Vagina (tissue), 2 donors: ENCODE measurements at regions not wholly inside any gene's neighbourhood (a gene's known extent, or its start where the extent isn't known, plus 50 kb on each side); places are given as distances from the start of the nearest gene placed in this dataset.

Source experiments
- POLR2A ChIP-seq, 2 donors: fragments of 450-650 bp; IDR thresholded peaks; one replicate each; pipeline ENCODE4 v1.6.1; 2017; ENCODE audit warnings: antibody characterized with exemption in 2 of 2, mild to moderate bottlenecking in 2 of 2, moderate library complexity in 2 of 2
- TF ChIP-seq, protein P1 (sequence below), 3 experiments: fragments of 450-650 bp in 2 of 3; fragments of 200-600 bp in 1 of 3; sonication (generic) in 1 of 3; IDR thresholded peaks; one replicate each; pipeline ENCODE4 v1.5.1; 2017 to 2019; ENCODE audit warnings: antibody characterized with exemption in 3 of 3, mild to moderate bottlenecking in 2 of 3, moderate library complexity in 2 of 3

- no peak for TF ChIP-seq POLR2A (IDR thresholded peaks at IDR 0.05)
- TF ChIP-seq, protein P1, sequence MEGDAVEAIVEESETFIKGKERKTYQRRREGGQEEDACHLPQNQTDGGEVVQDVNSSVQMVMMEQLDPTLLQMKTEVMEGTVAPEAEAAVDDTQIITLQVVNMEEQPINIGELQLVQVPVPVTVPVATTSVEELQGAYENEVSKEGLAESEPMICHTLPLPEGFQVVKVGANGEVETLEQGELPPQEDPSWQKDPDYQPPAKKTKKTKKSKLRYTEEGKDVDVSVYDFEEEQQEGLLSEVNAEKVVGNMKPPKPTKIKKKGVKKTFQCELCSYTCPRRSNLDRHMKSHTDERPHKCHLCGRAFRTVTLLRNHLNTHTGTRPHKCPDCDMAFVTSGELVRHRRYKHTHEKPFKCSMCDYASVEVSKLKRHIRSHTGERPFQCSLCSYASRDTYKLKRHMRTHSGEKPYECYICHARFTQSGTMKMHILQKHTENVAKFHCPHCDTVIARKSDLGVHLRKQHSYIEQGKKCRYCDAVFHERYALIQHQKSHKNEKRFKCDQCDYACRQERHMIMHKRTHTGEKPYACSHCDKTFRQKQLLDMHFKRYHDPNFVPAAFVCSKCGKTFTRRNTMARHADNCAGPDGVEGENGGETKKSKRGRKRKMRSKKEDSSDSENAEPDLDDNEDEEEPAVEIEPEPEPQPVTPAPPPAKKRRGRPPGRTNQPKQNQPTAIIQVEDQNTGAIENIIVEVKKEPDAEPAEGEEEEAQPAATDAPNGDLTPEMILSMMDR (IDR thresholded peaks at IDR 0.05), result no peak
These were observed 63.3 kb upstream of the CDKN3 start for GRCh38 chr14:54333511-54333910.
